ENCODE measurements at regions not wholly inside any gene's neighbourhood (a gene's known extent, or its start where the extent isn't known, plus 50 kb on each side); places are given as distances from the start of the nearest gene placed in this dataset.

DNA sequence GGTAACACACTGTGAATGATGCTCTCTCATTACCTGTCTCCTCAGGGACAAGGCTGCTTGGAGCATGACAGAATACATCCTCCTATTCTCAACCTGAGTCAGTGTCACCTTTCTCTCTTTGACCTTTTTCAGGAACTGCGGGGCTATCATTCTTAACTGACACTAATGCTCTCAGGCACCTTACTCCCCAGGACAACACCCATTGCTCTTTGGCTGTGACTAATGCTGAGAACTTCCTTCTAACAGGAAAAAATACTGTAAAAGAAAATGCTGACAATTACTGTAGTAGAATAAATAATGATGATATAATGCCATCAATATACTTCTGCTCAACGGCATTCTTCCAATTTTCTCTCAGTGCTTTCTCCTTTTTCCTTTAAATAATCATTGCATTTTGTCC is 2082.7 kb upstream of the RAG2 start:
- TF ChIP-seq, protein P1, sequence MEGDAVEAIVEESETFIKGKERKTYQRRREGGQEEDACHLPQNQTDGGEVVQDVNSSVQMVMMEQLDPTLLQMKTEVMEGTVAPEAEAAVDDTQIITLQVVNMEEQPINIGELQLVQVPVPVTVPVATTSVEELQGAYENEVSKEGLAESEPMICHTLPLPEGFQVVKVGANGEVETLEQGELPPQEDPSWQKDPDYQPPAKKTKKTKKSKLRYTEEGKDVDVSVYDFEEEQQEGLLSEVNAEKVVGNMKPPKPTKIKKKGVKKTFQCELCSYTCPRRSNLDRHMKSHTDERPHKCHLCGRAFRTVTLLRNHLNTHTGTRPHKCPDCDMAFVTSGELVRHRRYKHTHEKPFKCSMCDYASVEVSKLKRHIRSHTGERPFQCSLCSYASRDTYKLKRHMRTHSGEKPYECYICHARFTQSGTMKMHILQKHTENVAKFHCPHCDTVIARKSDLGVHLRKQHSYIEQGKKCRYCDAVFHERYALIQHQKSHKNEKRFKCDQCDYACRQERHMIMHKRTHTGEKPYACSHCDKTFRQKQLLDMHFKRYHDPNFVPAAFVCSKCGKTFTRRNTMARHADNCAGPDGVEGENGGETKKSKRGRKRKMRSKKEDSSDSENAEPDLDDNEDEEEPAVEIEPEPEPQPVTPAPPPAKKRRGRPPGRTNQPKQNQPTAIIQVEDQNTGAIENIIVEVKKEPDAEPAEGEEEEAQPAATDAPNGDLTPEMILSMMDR (IDR thresholded peaks at IDR 0.05): no peak
- H3K4me3 ChIP-seq (ENCODE audit: low read depth, low read length): no peak overlapping the region
- no peak overlapping the region for H3K4me2 ChIP-seq (ENCODE audit: low read length)
- no peak overlapping the region for H2AFZ ChIP-seq
- H3K27ac ChIP-seq: no peak overlapping the region
- no peaks in the 10 kb centered on the region for H3K79me2 ChIP-seq
- no peaks in the 10 kb centered on the region for H3K9me3 ChIP-seq (ENCODE audit: control insufficient read depth, low read length)
- no peaks in the 10 kb centered on the region for H3K27me3 ChIP-seq (ENCODE audit: control insufficient read depth, insufficient read depth, low read length)
- no peaks in the 10 kb centered on the region for H3K4me1 ChIP-seq
- no peak overlapping the region for H3K9ac ChIP-seq
- no peaks in the 10 kb centered on the region for H3K36me3 ChIP-seq (ENCODE audit: control insufficient read depth, insufficient read depth, low read length)

GRCh38 chr11:38680166-38680565 is 2082.1 kb upstream of the RAG2 start:
- no peaks in the 10 kb centered on the region for H3K4me1 ChIP-seq
- H3K4me2 ChIP-seq (ENCODE audit: low read length): no peak overlapping the region
- no peaks in the 10 kb centered on the region for H3K79me2 ChIP-seq
- H3K4me3 ChIP-seq (ENCODE audit: low read depth, low read length): no peak overlapping the region
- H3K27ac ChIP-seq: no peak overlapping the region
- no peak overlapping the region for H2AFZ ChIP-seq
- TF ChIP-seq, protein P1 (IDR thresholded peaks at IDR 0.05): no peak
- H3K36me3 ChIP-seq (ENCODE audit: control insufficient read depth, insufficient read depth, low read length): no peaks in the 10 kb centered on the region
- no peaks in the 10 kb centered on the region for H3K27me3 ChIP-seq (ENCODE audit: control insufficient read depth, insufficient read depth, low read length)
- H3K9ac ChIP-seq: no peak overlapping the region
- no peaks in the 10 kb centered on the region for H3K9me3 ChIP-seq (ENCODE audit: control insufficient read depth, low read length)

- Histone ChIP-seq H3K27me3 (ENCODE audit: control insufficient read depth, insufficient read depth, low read length) (no peaks in the 10 kb centered on the region), H3K9me3 (ENCODE audit: control insufficient read depth, low read length) (no peaks in the 10 kb centered on the region), H3K27ac (no peak overlapping the region), H3K36me3 (ENCODE audit: control insufficient read depth, insufficient read depth, low read length) (no peaks in the 10 kb centered on the region), H3K9ac (no peak overlapping the region), H3K4me2 (ENCODE audit: low read length) (no peak overlapping the region), H2AFZ (no peak overlapping the region), H3K4me3 (ENCODE audit: low read depth, low read length) (no peak overlapping the region), H3K79me2 (no peaks in the 10 kb centered on the region), H3K4me1 (no peaks in the 10 kb centered on the region)
- TF ChIP-seq, protein P1 (IDR thresholded peaks at IDR 0.05): no peak
These were observed 2074.4 kb upstream of the RAG2 start for GRCh38 chr11:38672445-38672844.

DNA sequence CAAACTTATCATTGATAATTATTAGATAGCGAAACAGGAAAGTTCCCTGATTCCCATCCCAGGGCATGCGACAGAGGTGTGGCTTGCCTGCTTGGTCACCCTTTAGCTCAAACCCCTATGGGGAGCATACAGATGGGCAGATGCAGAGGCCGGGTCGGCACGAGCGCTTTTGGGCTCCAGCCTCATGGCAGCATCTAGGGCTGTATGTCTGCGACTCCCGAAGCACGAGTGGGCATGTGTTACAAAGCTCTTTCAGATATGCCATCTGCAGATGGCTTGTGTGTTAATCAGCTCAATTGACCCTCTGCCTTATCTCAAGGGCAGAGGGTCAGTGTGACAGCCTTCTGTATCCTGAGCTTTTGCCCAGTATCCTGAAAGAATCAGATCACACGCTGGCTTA is 2069.3 kb upstream of the RAG2 start:
- H3K9ac ChIP-seq: no peak overlapping the region
- H3K27ac ChIP-seq: no peak overlapping the region
- H3K27me3 ChIP-seq (ENCODE audit: control insufficient read depth, insufficient read depth, low read length): no peaks in the 10 kb centered on the region
- H3K79me2 ChIP-seq: no peaks in the 10 kb centered on the region
- no peaks in the 10 kb centered on the region for H3K36me3 ChIP-seq (ENCODE audit: control insufficient read depth, insufficient read depth, low read length)
- H3K9me3 ChIP-seq (ENCODE audit: control insufficient read depth, low read length): no peaks in the 10 kb centered on the region
- TF ChIP-seq, protein P1 (IDR thresholded peaks at IDR 0.05): no peak
- H3K4me2 ChIP-seq (ENCODE audit: low read length): no peak overlapping the region
- no peaks in the 10 kb centered on the region for H3K4me1 ChIP-seq
- no peak overlapping the region for H3K4me3 ChIP-seq (ENCODE audit: low read depth, low read length)
- no peak overlapping the region for H2AFZ ChIP-seq

DNA sequence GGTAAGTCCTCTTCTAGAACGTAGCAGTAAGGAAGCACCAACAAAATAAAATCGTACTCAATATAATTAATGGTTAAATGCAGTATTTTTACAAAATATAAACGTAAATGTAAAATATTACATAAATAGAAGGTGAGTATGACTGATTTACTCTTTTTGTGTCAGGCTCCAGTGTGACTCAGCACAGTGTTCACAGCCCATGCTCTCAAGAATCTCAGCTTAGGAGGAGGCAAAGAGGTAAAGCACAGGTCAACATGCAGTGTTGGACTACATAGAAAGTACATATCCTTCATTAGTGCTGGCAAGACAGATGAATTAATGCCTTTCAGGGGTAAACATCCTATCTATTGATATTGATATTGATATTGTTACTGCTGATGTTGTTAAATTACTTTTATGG is 2050.6 kb upstream of the RAG2 start:
- H2AFZ ChIP-seq: no peak overlapping the region
- no peaks in the 10 kb centered on the region for H3K27me3 ChIP-seq (ENCODE audit: control insufficient read depth, insufficient read depth, low read length)
- no peak overlapping the region for H3K4me2 ChIP-seq (ENCODE audit: low read length)
- H3K27ac ChIP-seq: no peak overlapping the region
- H3K9me3 ChIP-seq (ENCODE audit: control insufficient read depth, low read length): no peaks in the 10 kb centered on the region
- H3K4me3 ChIP-seq (ENCODE audit: low read depth, low read length): no peak overlapping the region
- no peak overlapping the region for H3K9ac ChIP-seq
- no peaks in the 10 kb centered on the region for H3K4me1 ChIP-seq
- no peaks in the 10 kb centered on the region for H3K36me3 ChIP-seq (ENCODE audit: control insufficient read depth, insufficient read depth, low read length)
- no peaks in the 10 kb centered on the region for H3K79me2 ChIP-seq
- TF ChIP-seq, protein P1 (IDR thresholded peaks at IDR 0.05): no peak
